ENCODE measurements at regions not wholly inside any gene's neighbourhood (a gene's known extent, or its start where the extent isn't known, plus 50 kb on each side); places are given as distances from the start of the nearest gene placed in this dataset.

DNA sequence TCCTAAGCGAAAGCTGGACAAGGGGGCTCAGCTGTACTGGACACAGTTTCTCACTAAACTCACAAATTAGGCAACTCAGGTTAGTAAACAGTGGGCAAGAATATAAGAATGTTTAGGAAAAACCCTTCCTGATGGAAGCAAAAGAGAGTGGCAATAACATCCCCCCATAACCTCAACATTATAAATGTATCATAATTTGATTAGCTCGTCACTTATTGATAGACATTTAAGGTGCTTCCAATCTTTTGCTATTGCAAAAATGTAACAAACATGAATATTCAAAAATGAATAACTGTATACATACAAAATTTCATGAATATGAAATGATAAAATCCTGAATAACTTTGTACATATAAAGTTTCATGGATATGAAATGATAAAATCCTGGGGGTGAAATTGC is 415.7 kb downstream of the EPM2A start:
- TF ChIP-seq, protein P1, sequence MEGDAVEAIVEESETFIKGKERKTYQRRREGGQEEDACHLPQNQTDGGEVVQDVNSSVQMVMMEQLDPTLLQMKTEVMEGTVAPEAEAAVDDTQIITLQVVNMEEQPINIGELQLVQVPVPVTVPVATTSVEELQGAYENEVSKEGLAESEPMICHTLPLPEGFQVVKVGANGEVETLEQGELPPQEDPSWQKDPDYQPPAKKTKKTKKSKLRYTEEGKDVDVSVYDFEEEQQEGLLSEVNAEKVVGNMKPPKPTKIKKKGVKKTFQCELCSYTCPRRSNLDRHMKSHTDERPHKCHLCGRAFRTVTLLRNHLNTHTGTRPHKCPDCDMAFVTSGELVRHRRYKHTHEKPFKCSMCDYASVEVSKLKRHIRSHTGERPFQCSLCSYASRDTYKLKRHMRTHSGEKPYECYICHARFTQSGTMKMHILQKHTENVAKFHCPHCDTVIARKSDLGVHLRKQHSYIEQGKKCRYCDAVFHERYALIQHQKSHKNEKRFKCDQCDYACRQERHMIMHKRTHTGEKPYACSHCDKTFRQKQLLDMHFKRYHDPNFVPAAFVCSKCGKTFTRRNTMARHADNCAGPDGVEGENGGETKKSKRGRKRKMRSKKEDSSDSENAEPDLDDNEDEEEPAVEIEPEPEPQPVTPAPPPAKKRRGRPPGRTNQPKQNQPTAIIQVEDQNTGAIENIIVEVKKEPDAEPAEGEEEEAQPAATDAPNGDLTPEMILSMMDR (IDR thresholded peaks at IDR 0.05; ENCODE audit: low read depth, low read length) = no peak
- no peak overlapping the region for H3K4me3 ChIP-seq (ENCODE audit: low read depth, low read length)

DNA sequence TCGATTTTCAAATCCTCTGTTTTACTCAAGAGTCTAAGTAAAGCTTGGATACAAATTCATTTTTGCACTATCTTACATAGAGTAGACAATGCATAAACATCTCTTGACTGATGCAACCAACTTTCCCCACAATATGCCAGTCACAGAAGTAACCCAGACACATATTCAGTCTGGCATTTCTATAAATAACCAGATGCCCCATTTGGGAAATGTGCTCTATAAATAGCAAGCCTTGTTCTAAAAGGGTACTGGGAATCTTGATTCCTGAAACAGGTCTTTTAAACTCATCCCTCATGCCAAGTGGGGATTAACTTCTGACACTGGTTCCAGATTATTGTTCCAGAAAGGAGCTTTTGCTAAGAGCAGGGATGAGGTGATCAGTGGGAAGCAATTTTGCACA is 411.7 kb downstream of the EPM2A start:
- TF ChIP-seq, protein P1 (IDR thresholded peaks at IDR 0.05; ENCODE audit: low read depth, low read length) = no peak
- no peak overlapping the region for H3K4me3 ChIP-seq (ENCODE audit: low read depth, low read length)

DNA sequence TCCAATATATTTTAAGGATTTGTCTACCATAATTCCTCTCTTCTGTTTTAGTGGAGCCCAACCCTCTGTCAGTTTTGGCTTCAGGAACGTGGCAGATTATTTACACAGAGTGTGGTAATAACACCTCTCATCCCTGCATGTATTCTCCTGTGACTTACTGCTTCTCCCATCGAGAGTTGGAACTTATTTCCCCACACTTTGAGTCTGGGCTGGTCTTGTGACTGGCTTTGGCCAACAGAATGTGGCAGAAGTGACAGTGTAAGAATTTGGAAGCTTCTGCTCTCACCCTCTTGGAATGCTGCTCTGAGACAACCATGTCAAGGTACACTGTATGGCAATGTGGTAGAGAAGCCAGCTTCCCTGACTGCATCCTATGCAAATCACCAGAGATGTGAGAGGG is 407.7 kb downstream of the EPM2A start:
- no peak overlapping the region for H3K4me3 ChIP-seq (ENCODE audit: low read depth, low read length)
- TF ChIP-seq, protein P1 (IDR thresholded peaks at IDR 0.05; ENCODE audit: low read depth, low read length) = no peak

DNA sequence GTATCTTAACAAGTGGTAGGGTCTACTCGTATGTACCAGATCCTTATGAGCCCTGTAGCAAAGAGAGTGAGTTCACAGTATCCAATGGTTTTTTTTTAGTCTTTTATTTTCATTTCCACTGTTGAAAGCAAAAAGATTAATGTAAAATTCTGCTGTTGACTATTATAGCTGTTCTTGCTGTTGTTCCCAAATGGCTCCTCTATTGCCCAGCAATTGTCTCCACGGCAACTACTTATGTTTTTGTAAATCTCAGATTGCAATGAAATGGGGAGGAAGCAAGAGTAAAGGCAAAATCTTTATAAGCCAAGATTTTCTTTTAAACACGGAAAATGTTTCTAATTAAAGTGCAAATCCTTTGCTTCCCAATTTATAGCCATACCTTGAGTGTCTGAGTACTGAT is 406.1 kb downstream of the EPM2A start:
- TF ChIP-seq, protein P1 (IDR thresholded peaks at IDR 0.05; ENCODE audit: low read depth, low read length) = no peak
- no peak overlapping the region for H3K4me3 ChIP-seq (ENCODE audit: low read depth, low read length)

DNA sequence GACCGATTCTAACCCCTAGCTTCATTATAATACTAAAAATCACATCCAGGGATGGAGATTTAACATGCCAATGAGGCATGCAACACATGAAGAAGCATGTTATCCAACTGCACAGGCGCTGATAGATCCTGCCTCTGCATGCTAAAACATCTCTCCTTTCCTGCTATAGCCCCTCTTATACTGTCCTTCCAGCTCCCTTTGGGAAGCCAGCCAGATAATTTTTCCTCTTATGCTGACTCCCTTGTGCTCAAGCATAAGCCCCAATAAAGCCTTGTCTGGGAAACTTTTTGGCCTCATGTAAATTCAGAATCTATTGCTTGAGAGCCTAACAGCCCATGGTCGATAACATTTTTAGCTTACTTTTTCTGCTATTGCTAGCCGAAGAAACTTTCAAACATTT is 404.3 kb downstream of the EPM2A start:
- TF ChIP-seq, protein P1 (IDR thresholded peaks at IDR 0.05; ENCODE audit: low read depth, low read length) = no peak

DNA sequence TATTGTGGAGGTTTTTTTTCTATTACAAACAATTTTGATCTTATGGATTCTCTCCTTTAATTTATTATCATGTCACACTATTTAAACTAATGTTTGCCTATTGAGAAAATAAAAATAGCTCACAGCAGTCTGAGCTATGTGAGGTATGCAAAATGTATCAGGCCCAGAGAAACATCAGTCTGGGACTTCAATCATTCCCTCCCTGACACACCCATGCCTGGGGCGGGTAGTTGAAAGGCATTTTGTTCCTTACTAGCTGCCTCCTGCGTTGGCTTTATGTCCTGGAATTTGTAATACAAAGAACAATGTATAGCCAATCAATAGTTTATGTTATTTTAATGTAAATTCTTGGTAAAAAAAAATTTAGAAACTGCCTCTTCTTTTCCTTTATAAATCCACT is 403.3 kb downstream of the EPM2A start:
- TF ChIP-seq, protein P1 (IDR thresholded peaks at IDR 0.05; ENCODE audit: low read depth, low read length) = no peak
- no peak overlapping the region for H3K4me3 ChIP-seq (ENCODE audit: low read depth, low read length)

More for the DNA sequence above, 404.3 kb downstream of the EPM2A start:
- H3K4me3 ChIP-seq (ENCODE audit: low read depth, low read length) = no peak overlapping the region

DNA sequence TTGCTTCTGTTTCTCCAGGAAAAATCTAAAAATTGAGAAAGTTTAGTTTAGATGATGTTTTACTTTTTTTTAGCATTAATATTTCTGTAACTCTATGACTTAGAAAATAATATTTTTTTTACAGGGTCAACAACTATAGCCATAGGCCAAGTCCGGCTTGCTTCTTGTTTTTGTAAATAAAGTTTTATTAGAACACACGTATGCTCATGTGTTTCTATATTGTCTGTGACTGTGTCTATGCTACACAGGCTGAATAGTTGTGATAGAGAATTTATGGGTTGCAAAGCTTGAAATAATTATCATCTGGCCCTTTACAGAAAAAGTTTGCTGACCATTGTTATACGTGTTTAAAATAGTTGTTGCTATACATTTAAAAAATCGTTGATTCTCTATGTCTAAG is 399.2 kb downstream of the EPM2A start:
- TF ChIP-seq, protein P1 (IDR thresholded peaks at IDR 0.05; ENCODE audit: low read depth, low read length) = no peak
- no peak overlapping the region for H3K4me3 ChIP-seq (ENCODE audit: low read depth, low read length)

Data from WI38 (cell line).